H9 (cell line): ENCODE measurements at regions not wholly inside any gene's neighbourhood (a gene's known extent, or its start where the extent isn't known, plus 50 kb on each side); places are given as distances from the start of the nearest gene placed in this dataset.

ENCODE experiments used
- DNase-seq: peaks from one replicate; pipeline ENCODE4 v3.0.0-alpha.2; 2017
- H2AFZ ChIP-seq: one replicate; pipeline ENCODE4 v1.6.1; 2013; ENCODE audit warnings: mild to moderate bottlenecking, low read length, control low read depth, moderate library complexity
- H2AK5ac ChIP-seq: 2 replicates; pipeline ENCODE4 v1.6.1; 2013; ENCODE audit warnings: low read length, control low read depth, mixed read lengths; ENCODE audit not compliant: insufficient read length
- H2BK120ac ChIP-seq: one replicate; pipeline ENCODE4 v1.6.1; 2013; ENCODE audit warnings: low read depth, mild to moderate bottlenecking, low read length, control low read depth, inconsistent platforms; ENCODE audit not compliant: poor library complexity, severe bottlenecking
- H2BK12ac ChIP-seq: 2 replicates; pipeline ENCODE4 v1.6.1; 2013; ENCODE audit warnings: low read length, control low read depth, mixed read lengths, low read depth; ENCODE audit not compliant: insufficient read length
- H2BK15ac ChIP-seq: 2 replicates; pipeline ENCODE4 v1.6.1; 2013; ENCODE audit warnings: low read depth, low read length, control low read depth
- H2BK20ac ChIP-seq: one replicate; pipeline ENCODE4 v1.6.1; 2013; ENCODE audit warnings: low read depth, mild to moderate bottlenecking, low read length, control low read depth, inconsistent platforms; ENCODE audit not compliant: poor library complexity, severe bottlenecking
- H2BK5ac ChIP-seq: 2 replicates; pipeline ENCODE4 v1.6.1; 2013; ENCODE audit warnings: low read length, control low read depth, mixed read lengths; ENCODE audit not compliant: insufficient read length
- H3K14ac ChIP-seq: 2 replicates; pipeline ENCODE4 v1.6.1; 2013; ENCODE audit warnings: low read length, control low read depth; ENCODE audit not compliant: insufficient read depth
- H3K18ac ChIP-seq: 2 replicates; pipeline ENCODE4 v1.6.1; 2013; ENCODE audit warnings: low read depth, mild to moderate bottlenecking, mixed read lengths, low read length, control low read depth; ENCODE audit not compliant: insufficient read length
- H3K23ac ChIP-seq: 2 replicates; pipeline ENCODE4 v1.6.1; 2013; ENCODE audit warnings: low read length, control low read depth, mixed read lengths, low read depth; ENCODE audit not compliant: insufficient read length
- H3K23me2 ChIP-seq: 2 replicates; pipeline ENCODE4 v1.6.1; 2013; ENCODE audit warnings: low read depth, mild to moderate bottlenecking, mixed read lengths, low read length, control low read depth; ENCODE audit not compliant: insufficient read length, poor library complexity, severe bottlenecking
- H3K27ac ChIP-seq: 2 replicates; pipeline ENCODE4 v1.5.1; 2013; ENCODE audit warnings: low read length, control low read depth, mixed read lengths, low read depth; ENCODE audit not compliant: insufficient read length
- H3K27me3 ChIP-seq: 2 replicates; pipeline ENCODE4 v1.6.1; 2013; ENCODE audit warnings: low read length, control low read depth, inconsistent platforms; ENCODE audit not compliant: insufficient read depth
- H3K4ac ChIP-seq: 2 replicates; pipeline ENCODE4 v1.6.1; 2013; ENCODE audit warnings: low read depth, mild to moderate bottlenecking, control low read depth, inconsistent platforms, low read length, moderate library complexity
- H3K4me1 ChIP-seq: 2 replicates; pipeline ENCODE4 v1.6.1; 2013; ENCODE audit warnings: low read length, control low read depth, inconsistent platforms; ENCODE audit not compliant: insufficient read depth
- H3K4me2 ChIP-seq: 2 replicates; pipeline ENCODE4 v1.6.1; 2013; ENCODE audit warnings: low read length, control low read depth, mixed read lengths; ENCODE audit not compliant: insufficient read length, insufficient read depth
- H3K56ac ChIP-seq: 2 replicates; pipeline ENCODE4 v1.6.1; 2013; ENCODE audit warnings: low read depth, mild to moderate bottlenecking, mixed read lengths, low read length, control low read depth; ENCODE audit not compliant: insufficient read length
- H3K79me1 ChIP-seq: 2 replicates; pipeline ENCODE4 v1.6.1; 2013; ENCODE audit warnings: low read depth, mild to moderate bottlenecking, moderate library complexity, low read length, control low read depth, inconsistent platforms; ENCODE audit not compliant: insufficient read depth, poor library complexity, severe bottlenecking
- H3K79me2 ChIP-seq: 2 replicates; pipeline ENCODE4 v1.6.1; 2013; ENCODE audit warnings: low read length, control low read depth, inconsistent platforms; ENCODE audit not compliant: insufficient read depth
- H3K9ac ChIP-seq: 2 replicates; pipeline ENCODE4 v1.6.1; 2013; ENCODE audit warnings: low read length, control low read depth, mixed read lengths; ENCODE audit not compliant: insufficient read length; ENCODE audit errors: extremely low read depth
- H3K9me3 ChIP-seq: one replicate; pipeline ENCODE4 v1.6.1; 2013; ENCODE audit warnings: low read depth, low read length, inconsistent platforms; ENCODE audit not compliant: control insufficient read depth
- H3T11ph ChIP-seq: one replicate; pipeline ENCODE4 v1.6.1; 2013; ENCODE audit warnings: mild to moderate bottlenecking, low read length, control low read depth, inconsistent platforms
- H4K20me1 ChIP-seq: one replicate; pipeline ENCODE4 v1.6.1; 2013; ENCODE audit not compliant: control insufficient read depth, insufficient read length, insufficient read depth
- H4K5ac ChIP-seq: 2 replicates; pipeline ENCODE4 v1.6.1; 2013; ENCODE audit warnings: low read depth, mild to moderate bottlenecking, mixed read lengths, low read length, control low read depth; ENCODE audit not compliant: insufficient read length
- H4K8ac ChIP-seq: replicated peaks from 2 replicates; pipeline ENCODE4 v1.6.1; 2013; ENCODE audit warnings: low read length, control low read depth, mixed read lengths, low read depth; ENCODE audit not compliant: insufficient read length
- H4K91ac ChIP-seq: 2 replicates; pipeline ENCODE4 v1.6.1; 2013; ENCODE audit warnings: low read depth, mild to moderate bottlenecking, moderate library complexity, mixed read lengths, low read length, control low read depth; ENCODE audit not compliant: insufficient read length
- H3K27ac Mint-ChIP-seq, 3 experiments: 2 replicates in 2 of 3; 3 replicates in 1 of 3; pipeline ENCODE4 v1.8.0; 2020 to 2021; ENCODE audit warnings: mixed read lengths in 3 of 3, mild to moderate bottlenecking in 1 of 3, moderate library complexity in 1 of 3
- H3K27me3 Mint-ChIP-seq: 2 replicates; pipeline ENCODE4 v1.8.0; 2021; ENCODE audit warnings: low read depth, mild to moderate bottlenecking, moderate library complexity, mixed read lengths
- H3K36me3 Mint-ChIP-seq, 3 experiments: 2 replicates in 2 of 3; 3 replicates in 1 of 3; pipeline ENCODE4 v1.8.0; 2020 to 2021; ENCODE audit warnings: low read depth in 3 of 3, mixed read lengths in 3 of 3; ENCODE audit not compliant: insufficient read depth in 1 of 3
- H3K4me1 Mint-ChIP-seq, 2 experiments: 2 replicates each; pipeline ENCODE4 v1.8.0; 2020; ENCODE audit warnings: mixed read lengths in 2 of 2
- H3K4me3 Mint-ChIP-seq, 2 experiments: 2 replicates in 1 of 2; 3 replicates in 1 of 2; pipeline ENCODE4 v1.8.0; 2020 to 2021; ENCODE audit warnings: mild to moderate bottlenecking in 2 of 2, mixed read lengths in 2 of 2, moderate library complexity in 1 of 2
- H3K9me3 Mint-ChIP-seq, 2 experiments: 2 replicates in 1 of 2; 3 replicates in 1 of 2; pipeline ENCODE4 v1.8.0; 2020; ENCODE audit warnings: mild to moderate bottlenecking in 2 of 2, mixed read lengths in 2 of 2, moderate library complexity in 1 of 2
- WGBS: extraction: QIAGEN DNeasy Blood & Tissue Kit; methylation state at CpG from one replicate; pipeline ENCODE4 v1.1.7; 2013; ENCODE audit warnings: missing lambda C conversion rate, low lambda C conversion rate, mixed read lengths; ENCODE audit not compliant: insufficient read length; ENCODE audit errors: extremely low coverage; 5-methylcytosine and 5-hydroxymethylcytosine counted together
- TF ChIP-seq, protein P1 (sequence below): fragments of 200-600 bp; sonication (generic); conservative IDR thresholded peaks from 3 replicates; pipeline ENCODE4 v1.8.0; 2021; ENCODE audit warnings: antibody characterized with exemption, mild to moderate bottlenecking

DNA sequence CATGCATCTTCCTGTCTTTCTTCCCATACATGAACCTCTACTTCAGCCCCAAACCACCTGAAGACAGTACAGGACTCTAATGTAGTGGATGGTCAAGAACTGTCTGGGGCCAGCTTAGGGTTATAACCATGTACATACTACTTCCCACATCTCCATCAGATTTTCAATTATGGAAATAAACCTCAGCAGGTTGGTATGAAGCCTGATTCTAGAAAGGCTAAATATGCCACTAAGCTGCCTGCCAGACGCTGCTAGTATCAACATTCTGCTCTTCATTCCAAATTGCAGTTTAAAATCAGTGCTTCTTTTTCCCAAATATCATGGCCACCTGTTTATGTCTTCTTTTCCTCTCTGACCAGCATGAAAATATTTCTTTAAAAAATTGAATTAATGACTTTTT, 99.2 kb upstream of the ID4 start:
- no peak overlapping the region for H3K14ac ChIP-seq
- no peak overlapping the region for H2BK15ac ChIP-seq
- no peaks in the 10 kb centered on the region for H3K36me3 Mint-ChIP-seq
- H4K8ac ChIP-seq: no peak overlapping the region
- no peaks in the 10 kb centered on the region for H4K20me1 ChIP-seq
- no peaks in the 10 kb centered on the region for H3K79me1 ChIP-seq
- no peaks in the 10 kb centered on the region for H3K27me3 ChIP-seq
- no peak overlapping the region for H3K4ac ChIP-seq
- H3K56ac ChIP-seq: no peak overlapping the region
- H3K23me2 ChIP-seq: no peaks in the 10 kb centered on the region
- H2BK120ac ChIP-seq: no peak overlapping the region
- H3K4me1 Mint-ChIP-seq: peaks cover 40 to 42% of the 10 kb centered on the region in 2 experiments
- no peaks in the 10 kb centered on the region; a peak in 2 of 5 replicates for H3K9me3 Mint-ChIP-seq
- no peak overlapping the region for H3K18ac ChIP-seq
- no peak for DNase-seq
- no peak overlapping the region for H3K27ac Mint-ChIP-seq
- H3K4me3 Mint-ChIP-seq: no peak overlapping the region
- no peak overlapping the region for H3K9ac ChIP-seq
- H3K4me1 ChIP-seq: peaks cover 9% of the 10 kb centered on the region; the same call in 1 of the 2 replicates
- H2BK5ac ChIP-seq: no peak overlapping the region
- no CpG with 5 or more reads among the region's 1 CpG for WGBS
- no peak overlapping the region for H3T11ph ChIP-seq
- TF ChIP-seq, protein P1, sequence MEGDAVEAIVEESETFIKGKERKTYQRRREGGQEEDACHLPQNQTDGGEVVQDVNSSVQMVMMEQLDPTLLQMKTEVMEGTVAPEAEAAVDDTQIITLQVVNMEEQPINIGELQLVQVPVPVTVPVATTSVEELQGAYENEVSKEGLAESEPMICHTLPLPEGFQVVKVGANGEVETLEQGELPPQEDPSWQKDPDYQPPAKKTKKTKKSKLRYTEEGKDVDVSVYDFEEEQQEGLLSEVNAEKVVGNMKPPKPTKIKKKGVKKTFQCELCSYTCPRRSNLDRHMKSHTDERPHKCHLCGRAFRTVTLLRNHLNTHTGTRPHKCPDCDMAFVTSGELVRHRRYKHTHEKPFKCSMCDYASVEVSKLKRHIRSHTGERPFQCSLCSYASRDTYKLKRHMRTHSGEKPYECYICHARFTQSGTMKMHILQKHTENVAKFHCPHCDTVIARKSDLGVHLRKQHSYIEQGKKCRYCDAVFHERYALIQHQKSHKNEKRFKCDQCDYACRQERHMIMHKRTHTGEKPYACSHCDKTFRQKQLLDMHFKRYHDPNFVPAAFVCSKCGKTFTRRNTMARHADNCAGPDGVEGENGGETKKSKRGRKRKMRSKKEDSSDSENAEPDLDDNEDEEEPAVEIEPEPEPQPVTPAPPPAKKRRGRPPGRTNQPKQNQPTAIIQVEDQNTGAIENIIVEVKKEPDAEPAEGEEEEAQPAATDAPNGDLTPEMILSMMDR: no peak
- no peaks in the 10 kb centered on the region for H3K27me3 Mint-ChIP-seq
- no peak overlapping the region for H3K4me2 ChIP-seq
- H4K5ac ChIP-seq: no peak overlapping the region
- H2BK20ac ChIP-seq: no peak overlapping the region
- no peak overlapping the region for H3K23ac ChIP-seq
- no peaks in the 10 kb centered on the region for H3K79me2 ChIP-seq
- no peak overlapping the region for H2AK5ac ChIP-seq
- H3K9me3 ChIP-seq: no peaks in the 10 kb centered on the region
- H2BK12ac ChIP-seq: no peak overlapping the region
- H4K91ac ChIP-seq: no peak overlapping the region
- no peak overlapping the region for H2AFZ ChIP-seq
- H3K27ac ChIP-seq: no peak overlapping the region
